ENCODE measurements at regions not wholly inside any gene's neighbourhood (a gene's known extent, or its start where the extent isn't known, plus 50 kb on each side); places are given as distances from the start of the nearest gene placed in this dataset.
"Not testable (repeated sequence)": the region's sequence is repeated elsewhere in the genome, so short reads cannot be mapped to it uniquely, and the experiment has no call there.

- H3K4me3 Mint-ChIP-seq, result no peak overlapping the region
- no peak overlapping the region for H3K27ac Mint-ChIP-seq
- peaks cover 0 to 16% of the 10 kb centered on the region in 2 donors for H3K27me3 Mint-ChIP-seq
- no peaks in the 10 kb centered on the region for H3K9me3 Mint-ChIP-seq
- ATAC-seq (replicated peaks), result no peak
- peaks cover 0 to under 1% of the 10 kb centered on the region in 2 donors for H3K4me1 Mint-ChIP-seq (ENCODE audit: low read depth in 2 of 2)
- DNase-seq, result no peak
- H3K36me3 Mint-ChIP-seq (ENCODE audit: insufficient read depth), result no peaks in the 10 kb centered on the region
Observed at GRCh38 chr4:123666486-123666885, 269.9 kb downstream of the SPRY1 start.

DNA sequence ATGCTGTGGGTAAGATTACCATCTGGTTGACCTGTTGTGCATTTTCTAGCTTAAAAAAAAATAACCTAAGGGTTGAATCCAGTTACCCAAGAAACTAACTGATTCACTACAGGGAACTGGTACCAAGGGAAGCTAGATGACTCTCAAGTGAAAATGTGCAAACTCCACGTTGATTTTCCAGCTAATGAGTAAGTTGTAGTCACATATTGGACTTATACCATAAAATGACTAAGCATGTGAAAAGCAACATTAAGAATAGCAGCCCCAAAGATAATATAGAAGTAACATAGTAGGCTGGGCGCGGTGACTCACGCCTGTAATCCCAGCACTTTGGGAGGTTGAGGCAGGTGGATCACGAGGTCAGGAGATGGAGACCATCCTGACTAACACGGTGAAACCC, 270.9 kb downstream of the SPRY1 start:
- DNase-seq (no peak), ATAC-seq (replicated peaks) (no peak)
- no peaks in the 10 kb centered on the region for H3K36me3 Mint-ChIP-seq (ENCODE audit: insufficient read depth)
- peaks cover 0 to 2% of the 10 kb centered on the region in 2 donors for H3K4me1 Mint-ChIP-seq (ENCODE audit: low read depth in 2 of 2)
- H3K27me3 Mint-ChIP-seq, result peaks cover 0 to 16% of the 10 kb centered on the region in 2 donors
- H3K4me3 Mint-ChIP-seq, result no peak overlapping the region
- no peaks in the 10 kb centered on the region for H3K9me3 Mint-ChIP-seq
- H3K27ac Mint-ChIP-seq, result peak overlapping the region in 1 of 2 donors; percentile 88

- peaks cover 0 to 16% of the 10 kb centered on the region in 2 donors for H3K27me3 Mint-ChIP-seq
- peak overlapping the region in 1 of 2 donors; percentile 88 for H3K27ac Mint-ChIP-seq
- H3K9me3 Mint-ChIP-seq, result no peaks in the 10 kb centered on the region
- peaks cover 0 to 2% of the 10 kb centered on the region in 2 donors for H3K4me1 Mint-ChIP-seq (ENCODE audit: low read depth in 2 of 2)
- H3K36me3 Mint-ChIP-seq (ENCODE audit: insufficient read depth), result no peaks in the 10 kb centered on the region
- DNase-seq, result no peak
- no peak for ATAC-seq (replicated peaks)
- H3K4me3 Mint-ChIP-seq, result no peak overlapping the region
Observed at GRCh38 chr4:123667991-123668390, 271.4 kb downstream of the SPRY1 start.

- no peak for ATAC-seq (replicated peaks)
- no peak for DNase-seq
- peaks cover 0 to 3% of the 10 kb centered on the region in 2 donors for H3K4me1 Mint-ChIP-seq (ENCODE audit: low read depth in 2 of 2)
- no peaks in the 10 kb centered on the region for H3K36me3 Mint-ChIP-seq (ENCODE audit: insufficient read depth)
- no peak overlapping the region for H3K4me3 Mint-ChIP-seq
- H3K27me3 Mint-ChIP-seq, result peaks cover 0 to 8% of the 10 kb centered on the region in 2 donors
- H3K27ac Mint-ChIP-seq, result no peak overlapping the region
- no peaks in the 10 kb centered on the region for H3K9me3 Mint-ChIP-seq
Observed at GRCh38 chr4:123671636-123672404, 275.2 kb downstream of the SPRY1 start.

- DNase-seq, result no peak
- no peak for ATAC-seq (replicated peaks)
- no peak overlapping the region for H3K27ac Mint-ChIP-seq
Observed at GRCh38 chr4:123672987-123673386, 276.4 kb downstream of the SPRY1 start.

DNA sequence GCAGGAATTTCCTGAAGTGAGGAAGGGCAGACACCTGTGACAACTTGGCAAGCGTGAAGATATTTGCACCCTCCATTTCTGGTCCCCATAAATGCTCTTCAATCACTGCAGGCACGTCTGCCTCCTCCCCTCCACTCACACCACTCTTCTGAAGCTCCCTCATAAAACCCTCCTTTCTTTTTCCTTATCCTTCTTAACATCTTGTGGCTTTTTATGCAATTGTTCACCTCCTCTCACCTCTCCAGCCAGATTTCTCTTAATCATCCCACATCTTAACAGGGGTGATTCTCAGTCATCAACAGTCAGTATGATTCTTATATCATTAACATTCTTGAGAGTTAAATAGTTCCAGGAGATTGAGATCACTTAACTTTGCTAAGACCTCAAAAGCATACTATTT, 277.4 kb downstream of the SPRY1 start:
- no peaks in the 10 kb centered on the region for H3K9me3 Mint-ChIP-seq
- H3K4me3 Mint-ChIP-seq, result no peak overlapping the region
- DNase-seq (no peak), ATAC-seq (replicated peaks) (no peak)
- no peak overlapping the region for H3K27ac Mint-ChIP-seq
- peaks cover 0 to 8% of the 10 kb centered on the region in 2 donors for H3K27me3 Mint-ChIP-seq
- peaks cover 0 to 3% of the 10 kb centered on the region in 2 donors for H3K4me1 Mint-ChIP-seq (ENCODE audit: low read depth in 2 of 2)
- no peaks in the 10 kb centered on the region for H3K36me3 Mint-ChIP-seq (ENCODE audit: insufficient read depth)

More at GRCh38 chr4:123672987-123673386, 276.4 kb downstream of the SPRY1 start:
- no peaks in the 10 kb centered on the region for H3K36me3 Mint-ChIP-seq (ENCODE audit: insufficient read depth)
- peaks cover 0 to 3% of the 10 kb centered on the region in 2 donors for H3K4me1 Mint-ChIP-seq (ENCODE audit: low read depth in 2 of 2)
- H3K9me3 Mint-ChIP-seq, result no peaks in the 10 kb centered on the region
- no peak overlapping the region for H3K4me3 Mint-ChIP-seq
- H3K27me3 Mint-ChIP-seq, result peaks cover 0 to 8% of the 10 kb centered on the region in 2 donors

DNA sequence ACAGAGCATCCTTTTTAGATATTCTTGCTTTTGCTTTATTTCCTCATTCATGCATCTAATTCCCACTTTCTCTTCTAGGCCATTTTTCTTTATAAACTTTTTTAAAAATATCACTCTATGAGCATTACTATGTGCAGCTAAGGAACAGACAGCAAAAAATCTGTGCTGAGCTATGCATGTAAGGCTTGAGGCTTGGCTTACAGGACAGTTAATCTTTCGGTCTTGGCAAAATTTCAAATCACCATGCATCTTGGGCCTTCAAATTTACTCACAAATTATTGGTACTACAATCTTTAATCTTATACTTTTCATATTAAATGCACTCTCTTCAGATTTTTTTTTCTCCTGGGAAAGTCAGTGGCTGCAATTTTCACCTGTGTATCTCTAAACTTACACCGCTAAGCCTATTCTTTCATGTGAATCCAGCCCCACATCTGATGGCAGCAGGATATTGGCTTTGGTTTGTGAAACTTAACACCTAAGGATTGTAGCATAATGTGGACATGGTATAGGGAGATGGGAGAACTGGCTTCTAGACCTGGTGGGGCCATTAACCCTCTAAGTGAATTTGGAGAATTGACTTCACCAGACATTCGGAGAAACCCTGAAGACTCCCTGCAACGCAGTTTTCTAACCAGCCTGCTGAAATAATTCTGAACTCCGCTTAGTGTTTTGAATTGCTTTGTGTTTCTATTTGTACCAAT, 278.3 kb downstream of the SPRY1 start:
- no peaks in the 10 kb centered on the region for H3K36me3 Mint-ChIP-seq (ENCODE audit: insufficient read depth)
- ATAC-seq (replicated peaks) (no peak), DNase-seq (no peak)
- H3K4me1 Mint-ChIP-seq (ENCODE audit: low read depth in 2 of 2), result peaks cover 0 to 3% of the 10 kb centered on the region in 2 donors
- H3K9me3 Mint-ChIP-seq, result no peaks in the 10 kb centered on the region
- H3K27ac Mint-ChIP-seq, result no peak overlapping the region
- H3K27me3 Mint-ChIP-seq, result peaks cover 0 to 8% of the 10 kb centered on the region in 2 donors
- no peak overlapping the region for H3K4me3 Mint-ChIP-seq

- ATAC-seq (replicated peaks) (no peak), DNase-seq (no peak)
- H3K4me3 Mint-ChIP-seq, result no peak overlapping the region
Observed at GRCh38 chr4:123675567-123675966, 279.0 kb downstream of the SPRY1 start.

GRCh38 chr4:123676071-123676889, 279.7 kb downstream of the SPRY1 start:
- peaks cover 0 to 3% of the 10 kb centered on the region in 2 donors for H3K4me1 Mint-ChIP-seq (ENCODE audit: low read depth in 2 of 2)
- no peak for ATAC-seq (replicated peaks)
- no peaks in the 10 kb centered on the region for H3K36me3 Mint-ChIP-seq (ENCODE audit: insufficient read depth)
- no peak overlapping the region for H3K4me3 Mint-ChIP-seq
- H3K27me3 Mint-ChIP-seq, result peaks cover 0 to 8% of the 10 kb centered on the region in 2 donors
- no peak overlapping the region for H3K27ac Mint-ChIP-seq
- no peaks in the 10 kb centered on the region for H3K9me3 Mint-ChIP-seq
- DNase-seq, result no peak

More at GRCh38 chr4:123675567-123675966, 279.0 kb downstream of the SPRY1 start:
- Mint-ChIP-seq H3K4me1 (ENCODE audit: low read depth in 2 of 2) (peaks cover 0 to 3% of the 10 kb centered on the region in 2 donors), H3K9me3 (no peaks in the 10 kb centered on the region), H3K27ac (no peak overlapping the region), H3K27me3 (peaks cover 0 to 8% of the 10 kb centered on the region in 2 donors), H3K36me3 (ENCODE audit: insufficient read depth) (no peaks in the 10 kb centered on the region)

DNA sequence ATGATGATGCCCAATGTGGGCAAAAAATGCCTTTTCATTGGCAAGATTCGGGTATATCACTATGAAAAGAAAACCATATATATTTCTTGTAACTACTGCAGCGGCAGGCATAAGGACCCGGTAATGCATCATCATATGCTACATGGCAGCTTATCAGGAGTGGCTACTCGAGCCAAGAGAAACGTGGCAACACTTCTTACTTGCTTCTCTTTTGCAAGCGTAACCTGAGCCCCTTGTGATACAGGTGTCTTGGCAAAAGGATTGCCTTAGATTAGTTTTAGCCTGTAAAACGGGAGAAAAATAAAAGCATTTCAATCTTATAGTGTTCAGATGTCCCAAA, 280.3 kb downstream of the SPRY1 start:
- peaks cover 0 to 8% of the 10 kb centered on the region in 2 donors for H3K27me3 Mint-ChIP-seq
- H3K36me3 Mint-ChIP-seq (ENCODE audit: insufficient read depth), result no peaks in the 10 kb centered on the region
- peaks cover 0 to 1% of the 10 kb centered on the region in 2 donors for H3K4me1 Mint-ChIP-seq (ENCODE audit: low read depth in 2 of 2)
- H3K4me3 Mint-ChIP-seq, result no peak overlapping the region
- H3K27ac Mint-ChIP-seq, result no peak overlapping the region
- no peaks in the 10 kb centered on the region for H3K9me3 Mint-ChIP-seq
- DNase-seq (no peak), ATAC-seq (replicated peaks) (no peak)

DNA sequence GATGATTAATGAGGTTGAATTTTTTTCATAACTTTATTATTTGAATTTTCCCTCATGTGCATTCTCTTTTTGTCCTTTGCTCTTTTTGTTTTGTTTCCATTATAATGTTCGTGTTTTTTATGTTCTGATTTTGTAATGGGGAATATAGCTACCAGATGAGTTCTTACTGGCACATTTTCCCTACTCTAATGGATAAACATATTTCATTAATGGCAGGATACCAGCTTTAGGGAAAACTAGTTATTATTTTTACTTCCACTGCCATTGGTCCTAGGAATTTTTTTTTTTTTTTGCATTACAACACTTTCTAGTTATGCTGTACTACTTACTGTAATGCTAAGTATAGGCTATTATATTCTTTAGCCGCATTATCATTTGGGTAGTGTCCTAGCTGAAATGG, 286.3 kb downstream of the SPRY1 start:
- no peaks in the 10 kb centered on the region for H3K36me3 Mint-ChIP-seq (ENCODE audit: insufficient read depth)
- no peaks in the 10 kb centered on the region for H3K4me1 Mint-ChIP-seq (ENCODE audit: low read depth in 2 of 2)
- no peak overlapping the region for H3K4me3 Mint-ChIP-seq
- ATAC-seq (replicated peaks) (no peak), DNase-seq (no peak)
- no peak overlapping the region for H3K27ac Mint-ChIP-seq
- H3K9me3 Mint-ChIP-seq, result peaks cover 0 to 2% of the 10 kb centered on the region in 2 donors
- no peaks in the 10 kb centered on the region for H3K27me3 Mint-ChIP-seq

- not testable (repeated sequence) for DNase-seq; H3K4me1 Mint-ChIP-seq (ENCODE audit: low read depth in 2 of 2); H3K27ac Mint-ChIP-seq; H3K4me3 Mint-ChIP-seq; H3K9me3 Mint-ChIP-seq; ATAC-seq (replicated peaks); H3K27me3 Mint-ChIP-seq; H3K36me3 Mint-ChIP-seq (ENCODE audit: insufficient read depth)
Observed at GRCh38 chr4:123684937-123685336, 288.3 kb downstream of the SPRY1 start.

DNA sequence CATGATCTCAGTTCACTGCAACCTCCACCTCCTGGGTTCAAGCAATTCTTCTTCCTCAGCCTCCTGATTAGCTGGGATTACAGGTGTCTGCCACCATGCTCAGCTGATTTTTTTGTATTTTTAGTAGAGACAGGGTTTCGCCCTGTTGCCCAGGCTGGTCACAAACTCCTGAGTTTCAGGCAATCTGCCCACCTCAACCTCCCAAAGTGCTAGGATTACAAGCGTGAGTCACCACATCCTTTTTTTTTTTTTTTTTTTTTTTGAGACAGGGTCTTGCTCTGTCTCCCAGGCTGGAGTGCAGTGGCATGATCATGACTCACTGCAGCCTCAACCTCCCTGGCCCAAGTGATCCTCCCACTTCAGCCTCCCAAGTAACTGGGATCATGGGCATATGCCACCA, 298.9 kb downstream of the SPRY1 start:
- not testable (repeated sequence) for H3K4me3 Mint-ChIP-seq; H3K4me1 Mint-ChIP-seq (ENCODE audit: low read depth in 2 of 2); DNase-seq; ATAC-seq (replicated peaks); H3K36me3 Mint-ChIP-seq (ENCODE audit: insufficient read depth); H3K27me3 Mint-ChIP-seq; H3K9me3 Mint-ChIP-seq
- peak overlapping the region in 1 of 2 donors; percentile 59 for H3K27ac Mint-ChIP-seq
